Body of pancreas (tissue), 4 donors: ENCODE measurements at regions not wholly inside any gene's neighbourhood (a gene's known extent, or its start where the extent isn't known, plus 50 kb on each side); places are given as distances from the start of the nearest gene placed in this dataset.
"Not testable (repeated sequence)": the region's sequence is repeated elsewhere in the genome, so short reads cannot be mapped to it uniquely, and the experiment has no call there.

ENCODE experiments used
- ATAC-seq: fragments of 150-250 bp; one replicate; pipeline ENCODE4 v1.9.1; 2016
- DNase-seq, 4 donors: peaks; one replicate each; pipeline ENCODE4 v3.0.0-alpha.2; 2019
- H3K27ac ChIP-seq, 4 donors: fragments of 200-600 bp; sonication (generic); 1 replicate in 3 of 4; 2 replicates in 1 of 4; pipeline versions ENCODE4 v1.5.1 to v1.6.1; 2016 to 2019; ENCODE audit warnings: mild to moderate bottlenecking in 1 of 4, mixed read lengths in 1 of 4, moderate library complexity in 1 of 4
- H3K27me3 ChIP-seq, 2 donors: fragments of 200-600 bp; sonication (generic); one replicate each; pipeline ENCODE4 v1.6.0; 2016; ENCODE audit warnings: mild to moderate bottlenecking in 1 of 2
- H3K36me3 ChIP-seq, 2 donors: fragments of 200-600 bp; sonication (generic); replicated peaks in 1 of 2; 2 replicates each; pipeline ENCODE4 v1.5.1; 2016; ENCODE audit warnings: low read depth in 2 of 2; ENCODE audit not compliant: insufficient read depth in 1 of 2
- H3K4me1 ChIP-seq: fragments of 200-600 bp; sonication (generic); one replicate; pipeline ENCODE4 v1.6.0; 2016
- H3K4me3 ChIP-seq, 2 donors: fragments of 200-600 bp; sonication (generic); 1 replicate in 1 of 2; 2 replicates in 1 of 2; pipeline ENCODE4 v1.5.1; 2016 to 2019
- H3K9me3 ChIP-seq, 3 donors: fragments of 200-600 bp; sonication (generic); 1 replicate in 2 of 3; 2 replicates in 1 of 3; pipeline ENCODE4 v1.5.1; 2016
- POLR2A ChIP-seq, 3 donors: fragments of 450-650 bp; IDR thresholded peaks; one replicate each; pipeline ENCODE4 v1.6.1; 2016; ENCODE audit warnings: antibody characterized with exemption in 3 of 3, mild to moderate bottlenecking in 2 of 3
- WGBS, 2 donors: methylation state at CpG; one replicate each; pipeline ENCODE4 v1.1.5; 2017; 5-methylcytosine and 5-hydroxymethylcytosine counted together
- intact Hi-C: fragments of 100-400 bp; cut with DNase I; formaldehyde crosslinking; loops from one replicate; pipeline ENCODE4 v1.15.1; 2023
- TF ChIP-seq, protein P1 (sequence below), 7 experiments: fragments of 450-650 bp in 4 of 7; fragments of 200-600 bp in 3 of 7; sonication (generic) in 3 of 7; IDR thresholded peaks; one replicate each; pipeline ENCODE4 v1.5.1; 2016 to 2019; ENCODE audit warnings: antibody characterized with exemption in 7 of 7

DNA sequence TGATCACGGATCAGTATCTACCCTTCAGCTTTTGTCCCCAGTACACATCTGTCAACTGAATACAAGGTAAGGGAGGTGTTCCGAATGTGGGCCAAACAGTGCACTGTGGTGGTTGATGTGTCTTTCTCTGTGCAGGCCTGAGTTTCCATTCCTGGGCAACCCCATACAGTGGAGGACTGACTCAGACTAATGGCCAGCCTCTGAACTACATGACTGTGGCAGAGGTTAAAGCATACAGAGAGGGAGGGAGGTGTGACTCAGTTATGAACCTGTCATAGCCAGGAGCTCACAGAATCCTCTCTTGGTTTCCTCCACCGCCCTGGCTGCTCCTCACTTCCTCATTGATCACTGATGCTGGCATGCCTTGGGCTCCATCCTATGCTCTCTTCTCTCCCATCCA lies 136.4 kb upstream of the TAS2R1 start:
- no peak for DNase-seq
- intact Hi-C loops, result no loop called here
- TF ChIP-seq, protein P1, sequence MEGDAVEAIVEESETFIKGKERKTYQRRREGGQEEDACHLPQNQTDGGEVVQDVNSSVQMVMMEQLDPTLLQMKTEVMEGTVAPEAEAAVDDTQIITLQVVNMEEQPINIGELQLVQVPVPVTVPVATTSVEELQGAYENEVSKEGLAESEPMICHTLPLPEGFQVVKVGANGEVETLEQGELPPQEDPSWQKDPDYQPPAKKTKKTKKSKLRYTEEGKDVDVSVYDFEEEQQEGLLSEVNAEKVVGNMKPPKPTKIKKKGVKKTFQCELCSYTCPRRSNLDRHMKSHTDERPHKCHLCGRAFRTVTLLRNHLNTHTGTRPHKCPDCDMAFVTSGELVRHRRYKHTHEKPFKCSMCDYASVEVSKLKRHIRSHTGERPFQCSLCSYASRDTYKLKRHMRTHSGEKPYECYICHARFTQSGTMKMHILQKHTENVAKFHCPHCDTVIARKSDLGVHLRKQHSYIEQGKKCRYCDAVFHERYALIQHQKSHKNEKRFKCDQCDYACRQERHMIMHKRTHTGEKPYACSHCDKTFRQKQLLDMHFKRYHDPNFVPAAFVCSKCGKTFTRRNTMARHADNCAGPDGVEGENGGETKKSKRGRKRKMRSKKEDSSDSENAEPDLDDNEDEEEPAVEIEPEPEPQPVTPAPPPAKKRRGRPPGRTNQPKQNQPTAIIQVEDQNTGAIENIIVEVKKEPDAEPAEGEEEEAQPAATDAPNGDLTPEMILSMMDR (IDR thresholded peaks at IDR 0.05), result no peak
- TF ChIP-seq POLR2A (IDR thresholded peaks at IDR 0.05), result no peak
- Histone ChIP-seq H3K27me3 (no peaks in the 10 kb centered on the region), H3K36me3 (no peaks in the 10 kb centered on the region), H3K4me3 (no peak overlapping the region), H3K9me3 (no peaks in the 10 kb centered on the region), H3K27ac (no peak overlapping the region), H3K4me1 (no peaks in the 10 kb centered on the region)
- 74 to 79% methylated on average over 3 of the region's 3 CpGs for WGBS, 2 donors
- ATAC-seq, result no peak

DNA sequence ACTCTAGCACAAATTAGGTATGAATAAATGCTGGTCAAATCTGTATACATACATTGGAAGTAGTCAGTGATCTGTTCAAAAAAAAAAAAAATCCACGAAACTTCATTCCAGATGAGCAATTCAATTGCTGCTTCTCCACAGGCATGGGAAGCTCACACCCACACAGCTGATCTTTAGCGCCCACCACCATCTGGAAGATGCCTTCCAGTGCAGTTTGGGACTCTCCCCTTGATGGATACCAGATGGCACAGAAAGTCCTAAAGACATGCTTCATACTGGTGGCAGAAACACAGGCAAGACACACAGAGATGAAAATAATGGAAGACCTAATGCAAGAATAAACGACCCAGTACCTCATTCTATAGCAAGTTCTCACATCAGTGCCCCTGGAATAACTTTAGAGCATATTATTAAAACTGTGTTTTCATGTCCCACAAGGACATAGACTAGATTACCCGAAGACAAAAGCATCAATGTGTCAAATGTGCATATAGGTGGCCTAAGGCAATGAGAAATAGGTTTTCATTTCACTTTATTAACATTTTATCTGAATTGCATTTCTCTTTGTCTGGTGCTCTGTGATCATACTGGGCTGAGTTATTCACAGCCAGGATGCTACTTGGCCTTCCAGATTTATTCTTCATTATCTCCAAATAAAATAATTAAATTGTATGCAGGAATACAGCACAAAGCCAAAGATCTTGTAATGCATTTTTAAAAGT lies 135.4 kb upstream of the TAS2R1 start:
- Histone ChIP-seq H3K4me3 (no peak overlapping the region), H3K4me1 (no peaks in the 10 kb centered on the region), H3K27ac (no peak overlapping the region), H3K9me3 (no peaks in the 10 kb centered on the region), H3K36me3 (no peaks in the 10 kb centered on the region), H3K27me3 (no peaks in the 10 kb centered on the region)
- 48 to 54% methylated on average over 4 of the region's 4 CpGs for WGBS, 2 donors
- TF ChIP-seq, protein P1 (IDR thresholded peaks at IDR 0.05), result no peak
- TF ChIP-seq POLR2A (IDR thresholded peaks at IDR 0.05), result no peak
- DNase-seq (no peak), ATAC-seq (no peak)
- intact Hi-C loops, result no loop called here

DNA sequence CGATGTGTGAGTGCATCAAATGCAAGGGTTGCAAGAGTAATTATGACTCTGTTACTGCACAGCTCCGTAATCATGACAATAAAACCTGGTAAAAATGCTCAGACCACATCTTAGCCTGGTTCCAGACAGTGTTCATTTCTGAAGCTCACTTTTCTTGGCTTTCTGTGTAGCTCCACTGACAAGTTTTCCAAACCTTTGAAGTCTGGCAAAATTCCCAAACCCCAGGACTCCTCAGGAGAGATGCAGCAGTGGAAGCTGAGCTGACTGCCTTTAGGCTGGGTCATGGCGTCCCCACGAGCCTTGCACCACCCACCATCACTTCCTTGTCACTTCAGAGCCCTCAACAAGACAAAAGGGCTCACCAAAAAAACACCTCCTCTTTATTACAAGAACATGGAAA lies 131.6 kb upstream of the TAS2R1 start:
- no peak for ATAC-seq
- WGBS, 2 donors, result 52 to 65% methylated on average over 4 of the region's 4 CpGs
- no peaks in the 10 kb centered on the region for H3K27me3 ChIP-seq

DNA sequence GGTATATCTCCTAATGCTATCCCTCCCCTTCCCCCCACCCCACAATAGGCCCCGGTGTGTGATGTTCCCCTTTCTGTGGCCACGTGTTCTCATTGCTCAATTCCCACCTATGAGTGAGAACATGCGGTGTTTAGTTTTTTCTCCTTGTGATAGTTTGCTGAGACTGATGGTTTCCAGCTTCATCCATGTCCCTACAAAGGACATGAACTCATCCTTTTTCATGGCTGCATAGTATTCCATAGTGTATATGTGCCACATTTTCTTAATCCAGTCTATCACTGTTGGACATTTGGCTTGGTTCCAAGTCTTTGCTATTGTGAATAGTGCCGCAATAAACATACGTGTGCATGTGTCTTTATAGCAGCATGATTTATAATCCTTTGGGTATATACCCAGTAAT lies 122.5 kb upstream of the TAS2R1 start:
- H3K4me3 ChIP-seq, H3K9me3 ChIP-seq, H3K27ac ChIP-seq, intact Hi-C loops, ATAC-seq, DNase-seq, H3K4me1 ChIP-seq, H3K36me3 ChIP-seq, H3K27me3 ChIP-seq: not testable (repeated sequence)
- 89 to 96% methylated on average over 3 to 5 of the region's 5 CpGs for WGBS, 2 donors

More for the DNA sequence above, 131.6 kb upstream of the TAS2R1 start:
- no peak overlapping the region for H3K27ac ChIP-seq
- TF ChIP-seq POLR2A (IDR thresholded peaks at IDR 0.05), result no peak
- TF ChIP-seq, protein P1 (IDR thresholded peaks at IDR 0.05), result no peak
- H3K4me3 ChIP-seq, result no peak overlapping the region
- intact Hi-C loops, result no loop called here
- H3K4me1 ChIP-seq, result no peaks in the 10 kb centered on the region
- no peaks in the 10 kb centered on the region for H3K9me3 ChIP-seq
- no peaks in the 10 kb centered on the region for H3K36me3 ChIP-seq
- DNase-seq, result no peak

DNA sequence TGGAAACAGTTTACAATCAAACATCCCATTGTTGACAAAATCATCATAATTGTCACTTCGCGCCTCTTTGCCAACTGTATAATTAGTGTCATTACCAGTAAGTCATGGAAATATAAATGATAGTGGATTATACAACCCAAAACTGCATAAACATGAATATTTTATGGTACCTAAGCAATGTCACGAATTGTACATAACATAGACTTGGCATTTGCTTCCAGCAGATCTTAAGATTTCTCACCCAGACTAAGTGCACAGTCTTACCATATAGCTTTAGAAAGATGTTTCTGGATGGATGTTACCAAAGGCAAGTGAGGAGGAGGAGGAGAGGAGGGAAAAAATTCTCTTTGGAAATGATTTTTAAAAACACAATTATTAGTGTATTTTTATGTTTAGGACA lies 113.4 kb upstream of the TAS2R1 start:
- no peaks in the 10 kb centered on the region for H3K36me3 ChIP-seq

More for the DNA sequence above, 113.4 kb upstream of the TAS2R1 start:
- Histone ChIP-seq H3K27ac (no peak overlapping the region), H3K4me3 (no peak overlapping the region), H3K27me3 (no peaks in the 10 kb centered on the region), H3K4me1 (no peaks in the 10 kb centered on the region), H3K9me3 (no peaks in the 10 kb centered on the region)
- TF ChIP-seq, protein P1 (IDR thresholded peaks at IDR 0.05), result no peak
- TF ChIP-seq POLR2A (IDR thresholded peaks at IDR 0.05), result no peak
- intact Hi-C loops, result no loop called here
- no peak for ATAC-seq
- 81 to 82% methylated on average over 3 of the region's 3 CpGs for WGBS, 2 donors
- no peak for DNase-seq
